Right atrium auricular region (tissue), 2 donors: ENCODE measurements at regions not wholly inside any gene's neighbourhood (a gene's known extent, or its start where the extent isn't known, plus 50 kb on each side); places are given as distances from the start of the nearest gene placed in this dataset.

Source experiments
- DNase-seq: peaks from one replicate; pipeline ENCODE4 v3.0.0-alpha.2; 2019; ENCODE audit warnings: low spot score
- H3K27ac ChIP-seq, 2 donors: fragments of 200-600 bp; sonication (generic); 1 replicate in 1 of 2; 2 replicates in 1 of 2; pipeline ENCODE4 v1.5.1; 2016 to 2019
- H3K27me3 ChIP-seq, 2 donors: fragments of 200-600 bp; sonication (generic); one replicate each; pipeline versions ENCODE4 v1.5.1 to v1.6.0; 2017 to 2019
- H3K36me3 ChIP-seq: fragments of 200-600 bp; sonication (generic); one replicate; pipeline ENCODE4 v1.5.1; 2016
- H3K4me1 ChIP-seq, 2 donors: fragments of 200-600 bp; sonication (generic); one replicate each; pipeline versions ENCODE4 v1.5.1 to v1.6.0; 2017 to 2019
- H3K4me3 ChIP-seq, 2 donors: fragments of 200-600 bp; sonication (generic); 1 replicate in 1 of 2; 2 replicates in 1 of 2; pipeline ENCODE4 v1.5.1; 2017 to 2019; ENCODE audit warnings: mild to moderate bottlenecking in 1 of 2, moderate library complexity in 1 of 2
- H3K9me3 ChIP-seq, 2 donors: fragments of 200-600 bp; sonication (generic); one replicate each; pipeline ENCODE4 v1.5.1; 2019
- TF ChIP-seq, protein P1 (sequence below), 2 donors: fragments of 200-600 bp; sonication (generic); IDR thresholded peaks; one replicate each; pipeline ENCODE4 v1.5.1; 2019; ENCODE audit warnings: antibody characterized with exemption in 2 of 2

DNA sequence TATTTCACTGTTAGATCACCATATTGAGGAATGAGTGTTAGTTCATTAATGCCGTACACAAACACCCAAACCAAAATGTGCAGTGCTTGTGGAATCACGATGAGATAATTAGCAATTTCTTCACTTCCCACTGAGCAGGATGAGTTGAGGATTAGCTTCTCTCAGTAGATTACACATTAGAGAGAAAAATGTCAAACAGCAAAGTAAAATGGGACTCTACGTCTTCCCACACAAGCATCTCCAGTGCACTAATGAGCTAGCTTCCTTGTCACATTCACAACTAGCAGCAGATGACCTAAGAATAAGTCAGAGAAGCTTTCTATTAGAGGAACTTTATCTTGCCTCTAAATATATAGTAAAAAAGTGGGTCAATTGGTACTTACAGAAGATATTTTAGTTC, 926.9 kb downstream of the TSN start:
- no peaks in the 10 kb centered on the region for H3K36me3 ChIP-seq
- H3K27ac ChIP-seq, result no peak overlapping the region
- DNase-seq, result no peak
- no peak overlapping the region for H3K4me3 ChIP-seq
- no peaks in the 10 kb centered on the region for H3K4me1 ChIP-seq
- no peaks in the 10 kb centered on the region for H3K9me3 ChIP-seq
- H3K27me3 ChIP-seq, result no peaks in the 10 kb centered on the region
- TF ChIP-seq, protein P1, sequence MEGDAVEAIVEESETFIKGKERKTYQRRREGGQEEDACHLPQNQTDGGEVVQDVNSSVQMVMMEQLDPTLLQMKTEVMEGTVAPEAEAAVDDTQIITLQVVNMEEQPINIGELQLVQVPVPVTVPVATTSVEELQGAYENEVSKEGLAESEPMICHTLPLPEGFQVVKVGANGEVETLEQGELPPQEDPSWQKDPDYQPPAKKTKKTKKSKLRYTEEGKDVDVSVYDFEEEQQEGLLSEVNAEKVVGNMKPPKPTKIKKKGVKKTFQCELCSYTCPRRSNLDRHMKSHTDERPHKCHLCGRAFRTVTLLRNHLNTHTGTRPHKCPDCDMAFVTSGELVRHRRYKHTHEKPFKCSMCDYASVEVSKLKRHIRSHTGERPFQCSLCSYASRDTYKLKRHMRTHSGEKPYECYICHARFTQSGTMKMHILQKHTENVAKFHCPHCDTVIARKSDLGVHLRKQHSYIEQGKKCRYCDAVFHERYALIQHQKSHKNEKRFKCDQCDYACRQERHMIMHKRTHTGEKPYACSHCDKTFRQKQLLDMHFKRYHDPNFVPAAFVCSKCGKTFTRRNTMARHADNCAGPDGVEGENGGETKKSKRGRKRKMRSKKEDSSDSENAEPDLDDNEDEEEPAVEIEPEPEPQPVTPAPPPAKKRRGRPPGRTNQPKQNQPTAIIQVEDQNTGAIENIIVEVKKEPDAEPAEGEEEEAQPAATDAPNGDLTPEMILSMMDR (IDR thresholded peaks at IDR 0.05), result no peak

DNA sequence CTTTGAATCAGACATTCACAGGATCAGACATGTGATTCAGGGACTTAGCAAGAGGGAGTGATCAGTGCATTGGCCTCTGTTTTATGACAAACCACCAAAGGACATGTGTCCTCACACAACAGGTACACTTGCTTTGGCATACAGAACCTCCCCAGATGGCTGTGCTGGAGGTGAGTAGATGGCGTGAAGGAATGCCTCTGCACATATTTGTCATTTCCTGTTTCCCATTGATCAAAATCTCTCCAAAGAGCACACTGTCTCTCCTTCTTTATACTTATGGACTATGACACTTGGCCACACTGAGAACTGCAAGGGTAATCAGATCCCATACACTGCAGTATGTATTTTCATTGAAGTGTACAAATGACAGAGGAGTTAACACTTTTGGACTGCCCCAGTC, 927.6 kb downstream of the TSN start:
- TF ChIP-seq, protein P1 (IDR thresholded peaks at IDR 0.05), result no peak
- H3K4me3 ChIP-seq, result no peak overlapping the region
- H3K36me3 ChIP-seq, result no peaks in the 10 kb centered on the region
- no peak overlapping the region for H3K27ac ChIP-seq
- DNase-seq, result no peak
- H3K4me1 ChIP-seq, result no peaks in the 10 kb centered on the region
- H3K9me3 ChIP-seq, result no peaks in the 10 kb centered on the region
- H3K27me3 ChIP-seq, result no peaks in the 10 kb centered on the region

- no peaks in the 10 kb centered on the region for H3K9me3 ChIP-seq
- H3K36me3 ChIP-seq, result no peaks in the 10 kb centered on the region
- H3K27ac ChIP-seq, result no peak overlapping the region
- TF ChIP-seq, protein P1 (IDR thresholded peaks at IDR 0.05), result no peak
- H3K4me3 ChIP-seq, result no peak overlapping the region
- no peaks in the 10 kb centered on the region for H3K27me3 ChIP-seq
- H3K4me1 ChIP-seq, result no peaks in the 10 kb centered on the region
- DNase-seq, result no peak
Observed at GRCh38 chr2:122692400-122693083, 937.1 kb downstream of the TSN start.

- Histone ChIP-seq H3K36me3 (no peaks in the 10 kb centered on the region), H3K4me3 (no peak overlapping the region), H3K27me3 (no peaks in the 10 kb centered on the region), H3K9me3 (no peaks in the 10 kb centered on the region), H3K27ac (no peak overlapping the region), H3K4me1 (no peaks in the 10 kb centered on the region)
- TF ChIP-seq, protein P1 (IDR thresholded peaks at IDR 0.05), result no peak
- DNase-seq, result no peak
Observed at GRCh38 chr2:122697415-122697814, 942.0 kb downstream of the TSN start.

- Histone ChIP-seq H3K27ac (no peak overlapping the region), H3K4me1 (no peaks in the 10 kb centered on the region), H3K4me3 (no peak overlapping the region), H3K9me3 (no peaks in the 10 kb centered on the region), H3K36me3 (no peaks in the 10 kb centered on the region), H3K27me3 (no peaks in the 10 kb centered on the region)
- TF ChIP-seq, protein P1 (IDR thresholded peaks at IDR 0.05), result no peak
- DNase-seq, result no peak
Observed at GRCh38 chr2:122703676-122704075, 948.2 kb downstream of the TSN start.

DNA sequence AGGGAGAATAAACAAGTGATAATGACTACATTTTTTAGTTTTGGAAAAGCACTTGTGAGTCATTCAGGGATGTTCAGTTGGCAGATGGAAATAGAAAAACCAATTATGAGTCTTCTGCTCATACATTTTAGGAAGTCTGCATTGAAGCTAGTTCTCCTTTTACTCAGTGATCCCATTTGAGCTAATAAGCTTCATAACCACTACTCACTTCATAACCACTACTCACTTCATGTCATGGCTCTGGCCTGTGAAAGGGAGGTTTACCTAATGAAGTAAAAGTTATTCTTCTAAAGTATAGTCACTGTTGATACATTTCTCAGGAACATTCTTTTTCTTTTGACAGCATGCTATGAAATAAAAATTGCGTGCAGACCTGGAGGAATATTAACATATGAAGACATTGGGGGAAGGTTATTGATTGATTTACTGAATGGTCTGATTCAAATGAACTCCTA, 948.7 kb downstream of the TSN start:
- Histone ChIP-seq H3K36me3 (no peaks in the 10 kb centered on the region), H3K4me3 (no peak overlapping the region), H3K27me3 (no peaks in the 10 kb centered on the region), H3K4me1 (no peaks in the 10 kb centered on the region), H3K9me3 (no peaks in the 10 kb centered on the region), H3K27ac (no peak overlapping the region)
- TF ChIP-seq, protein P1 (IDR thresholded peaks at IDR 0.05), result no peak
- no peak for DNase-seq
